ENCODE measurements at regions not wholly inside any gene's neighbourhood (a gene's known extent, or its start where the extent isn't known, plus 50 kb on each side); places are given as distances from the start of the nearest gene placed in this dataset.

GRCh38 chr5:34487956-34488355 lies 168.2 kb upstream of the RAI14 start:
- no peak for DNase-seq

DNA sequence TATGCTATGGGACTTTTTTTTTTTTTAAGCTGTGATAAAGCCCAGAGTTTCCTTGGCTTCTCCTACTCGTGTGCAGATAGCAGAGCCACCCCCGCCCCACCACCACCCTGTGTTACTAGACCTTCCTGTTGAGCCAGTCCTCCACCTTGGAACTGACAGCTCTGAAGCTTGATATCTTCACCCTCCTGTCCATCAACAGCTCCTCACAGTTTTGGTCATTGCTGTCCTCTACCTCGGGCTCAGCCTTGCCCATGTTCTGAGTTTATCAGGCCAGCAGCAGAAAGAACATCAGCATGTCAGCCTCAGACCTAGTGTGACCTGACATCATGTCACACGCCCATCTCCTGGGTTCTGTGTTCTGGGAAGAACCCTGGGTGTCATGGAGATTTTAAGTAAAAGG lies 167.1 kb upstream of the RAI14 start:
- no peak for DNase-seq

DNA sequence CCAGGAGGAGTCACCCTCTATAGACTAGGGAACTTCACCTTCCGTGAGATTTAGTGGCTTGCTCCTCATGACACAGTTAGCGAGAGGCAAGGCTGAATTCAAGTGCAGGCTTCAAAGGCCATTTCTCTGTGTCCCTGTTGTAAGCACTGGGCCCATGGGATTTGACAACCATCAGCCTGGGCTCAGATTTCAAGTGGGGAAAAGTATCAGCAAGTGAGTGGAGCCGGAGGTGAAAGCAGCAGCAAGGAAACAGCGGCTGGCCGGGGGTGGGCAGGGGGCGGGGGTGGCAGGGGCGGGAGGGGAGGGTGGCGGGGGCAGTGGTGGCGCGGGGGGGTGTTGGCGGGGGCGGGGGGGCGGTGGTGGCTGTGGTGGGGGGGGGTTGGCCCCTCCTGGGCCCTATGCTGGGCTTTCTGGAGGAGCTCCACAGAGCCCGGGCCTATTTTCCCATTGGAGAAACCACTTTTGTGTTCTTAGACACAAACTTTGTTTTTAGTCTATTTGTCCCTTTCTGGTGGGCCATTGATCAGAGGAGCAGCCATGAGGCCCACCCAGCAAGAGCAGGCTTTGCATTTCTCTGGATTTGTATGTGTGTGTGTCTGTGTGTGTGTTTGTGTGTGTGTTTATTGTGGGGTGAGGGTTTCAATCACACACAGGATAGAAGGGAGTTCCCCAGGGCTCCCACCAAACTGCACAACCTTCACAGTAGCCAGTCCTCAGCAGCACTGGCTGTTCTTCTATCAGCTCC lies 165.4 kb upstream of the RAI14 start:
- no peak for DNase-seq

DNA sequence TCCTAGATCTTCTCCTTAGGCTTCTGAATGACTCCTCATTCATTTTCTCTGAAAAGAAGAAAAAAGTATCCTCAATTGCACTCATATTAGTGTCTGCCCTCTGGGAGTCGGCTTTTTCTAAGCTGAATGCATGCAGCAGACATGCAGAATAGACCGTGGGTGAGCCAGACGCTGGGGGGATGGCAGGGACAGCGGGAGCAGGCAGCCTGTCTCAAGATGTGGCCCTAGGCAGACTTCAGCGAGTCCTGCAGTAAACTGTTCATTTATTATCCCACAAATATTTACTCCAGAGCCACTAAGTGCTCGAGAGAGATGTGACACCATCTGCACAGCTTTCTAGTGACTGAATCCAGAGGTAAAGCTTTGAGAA lies 164.9 kb upstream of the RAI14 start:
- DNase-seq, result no peak

GRCh38 chr5:34494111-34494755 lies 161.9 kb upstream of the RAI14 start:
- no peak for DNase-seq

DNA sequence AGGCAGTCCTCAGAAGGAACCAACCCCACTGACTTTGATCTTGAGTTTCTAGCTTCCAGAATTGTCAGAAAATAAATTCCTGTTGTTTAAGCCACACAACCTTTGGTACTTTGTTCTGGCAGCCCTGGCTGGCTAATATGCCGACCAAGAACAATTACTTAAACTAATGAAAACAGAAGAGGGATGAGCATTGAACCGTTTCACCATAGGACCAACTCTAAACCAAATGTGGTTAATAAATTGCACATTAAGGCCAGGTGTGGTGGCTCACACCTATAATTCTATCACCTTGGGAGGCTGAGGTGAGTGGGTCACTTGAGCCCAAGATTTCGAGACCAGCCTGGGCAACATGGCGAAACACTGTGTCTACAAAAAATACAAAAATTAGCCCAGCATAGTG lies 160.9 kb upstream of the RAI14 start:
- DNase-seq, result no peak

DNA sequence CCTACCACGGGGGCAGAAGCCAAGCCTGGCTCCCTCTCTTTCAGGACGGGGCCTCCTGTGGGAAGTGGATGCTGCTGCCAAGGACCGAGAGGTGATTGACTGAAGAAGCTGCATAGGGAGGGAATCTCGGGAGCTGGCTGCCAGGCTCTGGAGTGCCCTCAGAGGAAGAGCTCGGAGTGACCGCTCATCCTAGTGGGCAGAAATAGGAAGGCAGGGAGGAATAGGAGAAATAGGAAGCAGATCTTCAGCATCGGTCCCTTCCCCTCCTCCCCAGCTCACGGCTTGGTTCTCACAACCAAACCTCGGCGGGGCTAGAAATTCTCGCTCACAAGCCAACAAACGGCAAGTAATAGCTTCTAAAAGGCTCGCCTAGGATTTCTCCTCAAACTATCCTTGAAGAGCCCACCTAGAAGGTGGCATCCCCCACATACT lies 159.9 kb upstream of the RAI14 start:
- DNase-seq, result no peak

DNA sequence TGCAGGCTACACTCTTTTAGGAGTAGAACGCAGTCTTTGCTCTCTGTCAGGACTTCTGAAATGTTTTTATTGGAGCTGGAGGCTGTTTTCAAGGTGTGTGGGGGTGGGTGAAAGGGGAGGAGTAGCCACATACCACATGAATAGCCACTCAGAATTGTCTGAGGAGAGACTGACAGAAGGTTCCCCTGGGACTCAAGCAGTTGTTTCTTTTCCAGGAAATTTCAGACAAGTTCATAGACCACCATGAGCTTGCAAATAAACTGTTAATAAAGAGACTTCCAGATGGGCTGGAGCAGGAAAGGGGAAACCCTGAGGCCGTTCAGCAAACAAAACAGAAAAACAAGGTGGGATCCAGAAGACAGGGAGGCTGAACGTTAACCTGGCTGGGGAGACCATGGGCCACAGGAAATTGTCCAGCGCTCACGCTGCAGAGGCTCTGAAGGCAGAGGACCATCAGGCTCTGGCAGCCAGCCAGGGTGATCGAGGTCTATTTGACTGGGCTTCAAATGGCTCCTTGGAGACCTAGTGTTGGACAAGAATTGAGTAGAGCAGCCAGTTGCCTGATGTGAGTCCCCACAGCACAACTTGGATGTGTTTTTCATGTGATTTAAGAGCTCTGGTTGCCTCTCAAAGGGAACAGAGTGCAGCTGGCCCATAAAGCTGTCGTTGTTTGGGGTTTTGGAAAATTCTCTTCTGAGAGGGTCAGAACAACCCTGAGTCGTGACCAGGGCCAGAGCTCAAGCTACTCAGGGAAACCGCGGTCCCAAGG lies 159.2 kb upstream of the RAI14 start:
- peak; percentile 3 for DNase-seq

DNA sequence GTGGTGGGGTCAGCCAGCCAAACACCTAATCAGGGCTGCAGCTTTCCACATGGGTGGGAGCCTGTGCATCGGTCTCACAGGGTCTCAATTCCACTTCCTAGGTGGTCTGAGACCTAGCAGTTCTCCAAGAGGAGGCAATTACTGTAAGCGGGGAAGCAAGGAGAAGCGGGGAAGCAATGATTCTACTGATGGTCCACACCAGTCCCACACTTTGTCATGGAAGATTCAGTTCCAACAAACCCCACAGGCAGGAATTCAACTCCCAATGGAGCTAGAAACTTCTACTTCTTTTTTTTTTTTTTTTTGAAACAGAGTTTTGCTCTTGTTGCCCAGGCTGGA lies 158.7 kb upstream of the RAI14 start:
- DNase-seq, result no peak

DNA sequence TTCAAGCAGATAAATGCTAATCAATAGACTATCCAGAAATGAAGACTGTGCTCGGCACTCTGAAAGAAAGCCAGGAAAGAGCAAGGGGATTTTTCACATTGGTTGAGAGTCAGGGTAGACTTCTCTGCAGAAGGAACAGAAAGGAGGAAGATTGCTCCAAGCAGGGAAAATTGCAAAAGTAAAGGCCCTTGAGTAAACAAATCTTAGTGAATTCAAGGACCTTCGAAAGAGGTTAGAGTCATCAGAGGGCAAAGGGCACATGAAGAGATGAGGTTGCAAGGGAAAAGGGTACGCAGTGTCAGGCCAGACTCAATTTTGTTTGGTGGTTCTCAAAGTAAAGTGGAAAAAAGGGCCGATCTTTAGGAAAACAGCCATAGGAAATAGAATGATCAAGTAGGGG lies 157.6 kb upstream of the RAI14 start:
- DNase-seq, result no peak

- DNase-seq, result peak; percentile 11
These were observed 157.0 kb upstream of the RAI14 start for GRCh38 chr5:34499001-34499734.

GRCh38 chr5:34500236-34500847 lies 155.8 kb upstream of the RAI14 start:
- no peak for DNase-seq

DNA sequence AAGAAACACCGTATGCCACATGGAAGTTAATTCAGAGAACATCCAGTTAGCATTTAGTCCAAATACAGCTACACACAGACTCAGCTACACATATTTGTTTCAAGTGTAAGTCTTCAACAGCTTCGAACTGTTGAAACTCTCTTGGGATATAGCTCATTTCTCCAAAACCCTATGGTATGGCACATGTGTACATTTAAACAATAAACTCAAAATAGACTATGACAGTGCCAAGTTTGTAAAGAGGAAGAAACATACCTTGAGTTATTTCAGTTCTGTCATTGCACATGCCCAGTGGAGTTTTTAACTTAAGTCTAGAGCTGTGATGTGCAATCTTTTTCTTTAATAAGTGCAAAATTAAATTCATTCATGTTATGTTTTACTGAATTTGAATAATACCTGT lies 155.1 kb upstream of the RAI14 start:
- DNase-seq, result no peak

DNA sequence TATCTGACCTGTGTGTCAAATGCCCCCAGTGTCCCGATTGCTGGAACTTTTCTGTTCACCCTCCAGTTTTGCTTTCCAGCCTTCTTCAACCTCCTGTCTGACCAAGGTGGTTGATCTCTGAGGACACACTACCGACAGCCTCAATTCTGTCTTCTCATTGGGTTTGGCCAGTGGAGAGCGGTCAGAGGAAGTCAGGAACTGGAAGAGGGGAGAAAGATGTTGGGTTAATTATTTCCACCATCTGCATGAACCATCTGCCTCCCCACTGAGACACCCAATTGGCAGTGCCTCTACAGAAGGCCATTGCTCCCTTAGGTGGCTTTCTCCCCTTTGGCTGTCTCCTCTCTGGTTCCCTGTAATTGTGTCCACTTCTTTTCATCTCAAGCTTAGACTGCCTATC lies 154.3 kb upstream of the RAI14 start:
- DNase-seq, result no peak

DNA sequence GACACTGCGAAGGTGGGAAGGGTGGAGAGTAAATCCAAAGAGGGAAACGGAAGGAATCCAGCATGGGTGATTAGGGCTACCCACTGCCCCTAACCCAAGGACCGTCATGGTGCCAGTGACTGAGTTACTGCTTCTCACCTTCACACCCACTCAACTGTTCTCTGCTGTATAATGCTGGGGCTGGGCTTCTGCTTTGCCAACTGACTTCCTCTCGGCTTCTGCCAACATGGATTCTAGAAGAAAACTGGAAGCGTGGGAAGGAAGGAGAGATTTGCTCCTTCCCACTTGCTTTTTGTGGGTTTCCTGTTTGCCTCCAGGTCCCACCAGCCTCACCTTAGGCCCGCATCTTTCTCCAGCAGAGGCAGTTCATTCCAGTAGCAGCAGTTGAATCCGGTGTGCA lies 153.5 kb upstream of the RAI14 start:
- DNase-seq, result no peak

DNA sequence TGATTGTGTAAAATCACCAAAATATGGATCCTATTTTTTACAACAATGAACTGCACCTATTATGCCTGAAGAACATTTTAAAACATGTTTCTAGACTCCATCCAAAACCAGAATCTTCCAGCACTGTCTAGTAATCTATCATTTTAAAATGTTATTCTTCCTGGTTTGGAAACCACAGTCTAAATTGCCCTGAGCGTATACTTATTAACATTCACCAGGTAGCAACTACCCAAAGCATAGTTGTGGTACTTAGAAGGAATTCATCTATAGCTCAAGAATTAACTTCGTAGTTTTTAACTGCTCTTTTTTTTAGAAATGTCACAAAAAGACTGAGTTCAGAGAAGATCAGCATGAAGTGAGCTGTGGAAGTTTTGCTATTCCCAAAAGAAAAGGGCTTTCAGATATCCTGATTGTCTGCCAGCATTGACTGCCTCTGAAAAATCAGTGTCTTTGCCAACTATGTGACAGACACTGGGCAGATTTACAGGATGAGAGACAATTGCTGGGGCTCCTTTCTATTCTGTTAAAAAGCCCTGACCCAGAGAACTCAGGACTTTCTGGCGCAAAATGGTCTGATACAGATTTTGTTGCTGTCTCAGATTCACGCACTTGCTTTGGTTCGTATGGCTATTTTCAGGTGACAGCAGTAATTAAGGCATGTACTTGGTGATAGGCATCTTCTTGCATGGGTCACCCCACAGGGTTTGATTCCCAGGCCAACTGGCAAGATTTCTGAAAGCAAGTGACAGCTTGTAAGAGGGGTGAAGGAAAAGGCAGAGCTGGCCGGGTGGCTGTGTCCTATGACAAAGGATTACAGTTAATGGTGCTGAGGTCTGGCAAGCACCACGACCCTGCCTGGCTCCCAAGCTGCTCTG lies 152.5 kb upstream of the RAI14 start:
- no peak for DNase-seq

GRCh38 chr5:34504967-34505366 lies 151.2 kb upstream of the RAI14 start:
- DNase-seq, result no peak

- DNase-seq, result no peak
These were observed 150.4 kb upstream of the RAI14 start for GRCh38 chr5:34505731-34506130.

- DNase-seq, result no peak
These were observed 148.2 kb upstream of the RAI14 start for GRCh38 chr5:34507933-34508332.

- DNase-seq, result no peak
These were observed 146.7 kb upstream of the RAI14 start for GRCh38 chr5:34509392-34509791.

DNA sequence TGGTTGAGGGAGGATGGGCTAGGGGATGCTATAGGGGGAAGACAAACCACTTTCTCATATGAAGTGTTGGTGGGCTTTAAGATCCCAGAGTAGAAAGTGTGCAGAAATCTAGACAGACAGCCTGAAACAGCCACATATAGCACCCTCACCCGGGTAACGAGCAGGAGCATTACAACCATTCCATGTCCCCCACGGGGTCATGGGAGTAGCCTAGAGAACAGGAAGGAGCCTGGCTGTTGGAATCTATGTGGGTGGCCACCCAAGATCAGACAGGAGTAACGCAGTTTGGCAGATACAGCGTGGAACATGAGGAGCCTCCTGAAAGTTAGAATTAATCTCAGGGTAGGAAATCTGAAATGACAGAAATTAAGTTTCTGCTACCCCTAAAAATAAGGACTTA lies 146.1 kb upstream of the RAI14 start:
- DNase-seq, result no peak

- DNase-seq, result no peak
These were observed 145.1 kb upstream of the RAI14 start for GRCh38 chr5:34511063-34511462.
